ENCODE measurements at regions not wholly inside any gene's neighbourhood (a gene's known extent, or its start where the extent isn't known, plus 50 kb on each side); places are given as distances from the start of the nearest gene placed in this dataset.

DNA sequence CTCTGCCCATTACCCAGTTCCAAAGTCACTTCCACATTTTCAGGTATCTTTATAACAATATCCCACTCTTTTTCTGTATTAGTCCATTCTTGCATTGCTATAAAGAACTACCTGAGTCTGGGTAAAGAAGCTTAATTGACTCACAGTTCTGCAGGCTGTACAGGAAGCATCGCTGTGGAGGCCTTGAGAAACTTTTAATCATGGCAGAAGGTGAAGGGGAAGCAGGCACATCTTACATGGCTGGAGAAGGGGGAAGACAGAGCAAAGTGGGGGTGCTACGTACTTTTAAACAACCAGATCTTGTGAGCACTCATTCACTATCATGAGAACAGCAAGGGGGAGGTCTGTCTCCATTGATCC is 85.4 kb upstream of the MAP4K3 start:
- no peak overlapping the region for H3K4me3 Mint-ChIP-seq
- H3K4me1 Mint-ChIP-seq: no peaks in the 10 kb centered on the region
- peaks cover 13% of the 10 kb centered on the region for H3K36me3 Mint-ChIP-seq
- peaks cover 3% of the 10 kb centered on the region for H3K9me3 Mint-ChIP-seq
- DNase-seq: no peak
- H3K27me3 Mint-ChIP-seq: no peaks in the 10 kb centered on the region
- H3K27ac Mint-ChIP-seq: no peak overlapping the region

DNA sequence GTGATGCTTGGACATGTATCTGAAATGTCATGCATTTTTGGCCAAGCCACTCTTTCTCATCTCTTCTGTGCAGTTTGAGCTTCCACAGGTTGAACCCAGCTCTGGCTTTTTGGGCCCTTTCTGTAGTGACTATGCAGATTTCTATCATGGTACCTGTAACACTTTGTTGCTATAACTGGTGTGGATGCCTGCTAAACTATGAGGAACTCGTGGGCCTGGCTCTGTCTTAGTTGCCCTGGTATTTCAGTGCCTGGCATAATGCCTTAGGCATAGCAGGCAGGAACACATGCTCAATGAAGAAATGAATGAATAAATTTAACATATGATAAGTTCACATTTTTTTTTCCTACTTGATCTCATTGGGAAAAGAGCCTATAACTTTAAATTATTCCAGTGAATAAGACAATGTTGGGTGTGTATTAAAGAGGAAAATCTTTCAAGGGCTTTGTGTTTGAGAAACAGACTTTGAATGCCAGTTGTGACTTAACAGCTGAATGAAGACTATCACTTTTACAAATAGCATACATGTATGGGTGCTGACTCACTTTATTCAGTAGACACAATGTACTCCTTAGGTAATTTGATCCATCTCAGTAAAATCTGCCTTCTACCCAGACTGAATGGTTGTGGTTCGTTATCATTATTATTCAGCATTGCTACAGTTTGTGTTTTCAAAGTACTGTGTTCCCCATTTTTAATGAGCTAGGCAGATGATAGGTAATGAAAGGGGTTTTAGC is 86.4 kb upstream of the MAP4K3 start:
- Mint-ChIP-seq H3K36me3 (peaks cover 13% of the 10 kb centered on the region), H3K4me1 (no peaks in the 10 kb centered on the region), H3K9me3 (peaks cover 3% of the 10 kb centered on the region), H3K27ac (no peak overlapping the region), H3K4me3 (no peak overlapping the region), H3K27me3 (no peaks in the 10 kb centered on the region)
- no peak for DNase-seq

DNA sequence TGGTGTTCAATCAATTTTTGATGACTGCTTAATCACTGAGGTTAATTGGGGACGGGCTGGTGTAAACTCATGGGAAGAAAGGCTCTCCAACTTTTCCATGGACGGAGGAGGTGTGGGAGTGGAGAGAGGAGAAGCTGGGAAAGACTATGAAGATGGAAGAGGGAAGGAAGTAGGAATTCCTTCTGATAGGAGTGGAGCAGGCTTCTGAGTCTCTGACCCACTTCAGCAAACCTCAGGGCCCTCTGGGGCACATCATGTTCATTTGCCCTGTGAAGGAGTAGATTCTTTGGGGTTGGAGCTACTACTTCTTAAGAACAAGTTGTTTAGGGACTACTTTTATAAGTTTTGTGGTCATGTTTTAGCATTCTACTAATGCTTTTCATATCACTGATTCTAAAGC is 87.0 kb upstream of the MAP4K3 start:
- H3K4me1 Mint-ChIP-seq: no peaks in the 10 kb centered on the region

DNA sequence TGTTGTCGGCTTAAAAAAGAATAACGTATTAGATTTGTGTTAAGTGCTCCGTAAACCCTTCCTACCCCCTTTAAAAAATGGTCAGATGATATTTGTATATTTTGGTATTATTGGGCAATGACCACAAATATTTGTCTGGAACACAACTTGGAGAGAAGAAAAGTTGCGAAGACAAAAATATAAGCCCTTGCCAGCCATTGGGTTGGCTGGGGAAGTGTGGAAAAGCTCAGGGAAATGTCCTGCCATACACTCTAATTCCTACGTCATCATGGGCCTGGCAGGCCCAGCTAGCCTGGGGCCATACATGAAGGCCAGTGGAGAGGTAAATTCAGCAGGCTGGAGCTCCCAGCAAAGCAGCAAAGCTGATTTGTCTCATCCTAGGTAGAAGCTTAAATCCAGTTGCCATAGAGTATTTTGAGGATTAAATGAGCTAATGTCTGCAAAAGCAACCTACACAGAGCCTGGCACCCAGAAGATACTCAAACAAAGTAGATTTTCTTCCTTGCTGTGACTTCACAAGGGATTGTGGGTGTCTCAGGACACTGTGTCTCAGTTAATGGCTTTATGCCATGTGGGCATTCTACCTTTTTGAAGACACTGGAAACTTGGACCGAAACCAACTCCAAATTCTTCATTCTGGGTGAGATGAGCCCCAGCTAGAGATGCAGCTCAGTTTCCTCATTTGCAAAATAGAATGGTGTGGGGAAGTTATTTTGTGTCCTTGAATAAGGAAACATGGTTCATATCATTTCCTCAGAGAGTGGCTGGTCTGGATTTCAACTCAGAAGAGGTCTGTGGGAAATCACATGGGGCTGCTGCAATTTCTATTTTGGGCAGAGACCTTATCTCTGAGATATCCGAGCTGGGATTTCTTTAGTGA is 87.9 kb upstream of the MAP4K3 start:
- no peaks in the 10 kb centered on the region for H3K4me1 Mint-ChIP-seq
- no peak overlapping the region for H3K27ac Mint-ChIP-seq
- H3K4me3 Mint-ChIP-seq: no peak overlapping the region
- peaks cover 11% of the 10 kb centered on the region for H3K36me3 Mint-ChIP-seq
- H3K9me3 Mint-ChIP-seq: peaks cover 3% of the 10 kb centered on the region
- no peaks in the 10 kb centered on the region for H3K27me3 Mint-ChIP-seq
- no peak for DNase-seq

More for the DNA sequence above, 87.0 kb upstream of the MAP4K3 start:
- H3K27ac Mint-ChIP-seq: no peak overlapping the region
- no peaks in the 10 kb centered on the region for H3K27me3 Mint-ChIP-seq
- no peak for DNase-seq
- H3K9me3 Mint-ChIP-seq: peaks cover 3% of the 10 kb centered on the region
- H3K36me3 Mint-ChIP-seq: peaks cover 13% of the 10 kb centered on the region
- no peak overlapping the region for H3K4me3 Mint-ChIP-seq

DNA sequence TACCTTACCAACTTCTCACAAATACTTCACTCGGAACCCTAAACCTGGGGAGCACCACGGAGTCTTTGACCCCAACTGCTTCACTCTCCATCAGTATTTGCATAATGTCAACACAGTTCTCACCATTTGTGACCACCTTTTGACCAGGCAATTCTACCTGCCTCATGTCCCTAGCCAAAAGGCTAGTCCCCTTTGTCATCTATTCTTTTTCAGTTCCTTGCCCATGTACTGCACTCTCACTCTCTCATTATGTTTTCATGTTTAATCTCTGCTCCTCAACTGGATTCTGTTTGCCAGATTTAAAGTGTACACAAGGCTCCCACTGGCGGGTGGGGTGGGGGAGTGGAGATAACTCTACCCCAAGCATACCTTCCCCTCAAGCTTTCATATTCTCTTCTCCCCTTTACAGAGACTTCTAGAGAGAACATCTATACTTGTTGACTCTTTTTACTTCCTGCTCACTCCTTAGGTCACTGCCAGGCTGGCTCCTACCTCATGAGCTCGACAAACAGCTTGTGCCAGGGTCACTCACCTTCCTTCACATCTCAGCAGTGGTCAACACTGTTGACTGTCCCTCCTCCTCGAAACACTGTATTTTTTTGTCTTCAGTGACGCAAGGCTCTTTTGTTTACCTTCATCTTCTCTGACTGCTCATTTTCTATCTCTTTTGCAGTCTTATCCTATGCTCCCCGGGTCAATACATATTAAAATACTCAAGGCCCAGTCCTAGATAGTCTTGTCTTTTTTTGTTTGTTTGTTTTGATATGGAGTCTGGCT is 88.7 kb upstream of the MAP4K3 start:
- Mint-ChIP-seq H3K36me3 (peaks cover 11% of the 10 kb centered on the region), H3K27me3 (no peaks in the 10 kb centered on the region), H3K27ac (no peak overlapping the region), H3K9me3 (peaks cover 3% of the 10 kb centered on the region), H3K4me1 (no peaks in the 10 kb centered on the region), H3K4me3 (no peak overlapping the region)
- DNase-seq: no peak

DNA sequence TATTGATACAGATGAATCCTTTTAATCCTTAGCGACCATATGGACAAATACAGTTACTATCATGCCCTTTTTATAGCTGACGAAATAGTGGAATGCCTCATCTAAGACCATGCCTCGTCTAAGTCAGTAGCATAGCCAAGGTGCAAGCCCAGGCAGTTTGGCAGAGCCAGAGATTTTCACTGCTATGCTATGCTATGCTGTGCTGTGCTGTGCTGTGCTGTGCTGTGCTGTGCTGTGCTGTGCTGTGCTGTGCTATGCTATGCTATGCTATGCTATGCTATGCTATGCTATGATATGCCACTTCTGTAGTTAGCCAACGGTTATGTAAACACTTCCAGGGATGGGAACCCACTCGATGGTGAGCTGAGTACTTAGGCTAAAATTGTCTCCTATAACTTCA is 91.6 kb upstream of the MAP4K3 start:
- Mint-ChIP-seq H3K36me3 (no peaks in the 10 kb centered on the region), H3K9me3 (no peaks in the 10 kb centered on the region), H3K4me3 (no peak overlapping the region), H3K27ac (no peak overlapping the region), H3K27me3 (no peaks in the 10 kb centered on the region), H3K4me1 (no peaks in the 10 kb centered on the region)
- no peak for DNase-seq

DNA sequence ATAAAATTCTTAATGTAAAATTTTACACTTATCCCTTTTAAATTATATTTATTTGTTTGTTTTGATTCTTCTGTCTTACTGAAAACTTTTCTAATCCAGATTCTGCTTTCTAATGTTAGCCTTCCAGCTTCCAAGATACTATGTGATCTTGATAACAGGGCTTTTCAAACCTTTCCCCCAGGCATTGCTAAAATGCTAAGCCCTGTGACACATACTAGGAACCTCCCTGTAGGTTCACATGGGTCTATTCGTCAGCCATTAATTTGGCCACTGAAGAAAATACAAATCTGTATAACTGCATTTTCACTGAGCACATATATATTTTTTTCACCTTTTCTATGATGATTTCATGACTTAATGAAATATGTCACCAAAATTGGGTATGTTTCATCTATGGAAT is 92.8 kb upstream of the MAP4K3 start:
- no peaks in the 10 kb centered on the region for H3K9me3 Mint-ChIP-seq
- H3K36me3 Mint-ChIP-seq: no peaks in the 10 kb centered on the region
- no peaks in the 10 kb centered on the region for H3K4me1 Mint-ChIP-seq
- no peaks in the 10 kb centered on the region for H3K27me3 Mint-ChIP-seq
- H3K27ac Mint-ChIP-seq: no peak overlapping the region
- no peak for DNase-seq
- H3K4me3 Mint-ChIP-seq: no peak overlapping the region

DNA sequence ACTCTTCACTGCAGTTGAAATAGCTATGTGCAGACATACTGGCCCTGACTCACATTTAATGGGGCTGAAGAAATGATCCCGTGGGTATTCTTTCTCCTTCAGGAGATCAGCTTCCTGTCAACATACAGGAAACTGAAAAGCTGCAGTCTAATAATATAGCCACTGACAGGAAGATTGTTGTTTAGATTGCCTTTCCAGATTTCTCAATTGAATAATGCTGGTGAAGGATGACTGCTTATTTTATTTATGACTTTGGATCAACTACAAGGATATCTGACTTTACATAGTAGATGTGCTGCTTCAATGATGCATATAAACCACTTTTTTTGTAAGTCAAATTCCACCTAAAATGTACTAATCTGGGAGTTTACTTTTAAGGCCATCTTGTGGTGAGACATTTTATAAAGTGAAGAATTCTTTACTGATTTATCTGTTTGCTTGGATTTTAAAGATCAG is 93.4 kb upstream of the MAP4K3 start:
- no peaks in the 10 kb centered on the region for H3K36me3 Mint-ChIP-seq

DNA sequence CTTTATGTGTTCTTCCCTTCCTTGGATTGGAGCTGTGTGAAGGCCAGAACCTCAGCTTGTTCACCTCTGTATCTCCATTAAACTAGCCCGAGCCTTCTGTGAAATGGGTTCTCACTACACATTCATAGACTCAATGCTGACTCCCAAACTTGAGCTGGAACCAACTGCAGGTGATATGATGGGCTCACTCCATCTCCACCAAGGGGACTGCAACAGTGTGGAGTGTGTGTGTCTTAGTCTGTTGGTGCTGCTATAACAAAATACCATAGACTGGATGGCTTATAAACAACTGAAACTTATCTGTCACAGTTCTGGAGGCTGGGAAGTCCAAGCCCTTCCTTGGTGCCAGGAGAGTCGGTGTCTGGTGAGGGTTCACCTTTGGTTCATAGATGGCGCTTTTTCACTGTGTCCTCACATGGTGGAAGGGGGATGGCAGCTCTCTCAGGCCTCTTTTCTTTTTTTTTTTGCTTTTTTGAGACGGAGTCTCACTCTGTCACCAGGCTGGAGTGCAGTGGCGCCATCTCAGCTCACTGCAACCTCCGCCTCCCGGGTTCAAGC is 94.2 kb upstream of the MAP4K3 start:
- no peak for DNase-seq
- Mint-ChIP-seq H3K9me3 (no peaks in the 10 kb centered on the region), H3K27ac (no peak overlapping the region), H3K27me3 (no peaks in the 10 kb centered on the region), H3K4me1 (no peaks in the 10 kb centered on the region), H3K4me3 (no peak overlapping the region), H3K36me3 (no peaks in the 10 kb centered on the region)

More for the DNA sequence above, 93.4 kb upstream of the MAP4K3 start:
- no peak overlapping the region for H3K4me3 Mint-ChIP-seq
- no peak for DNase-seq
- no peak overlapping the region for H3K27ac Mint-ChIP-seq
- H3K27me3 Mint-ChIP-seq: no peaks in the 10 kb centered on the region
- H3K4me1 Mint-ChIP-seq: no peaks in the 10 kb centered on the region
- H3K9me3 Mint-ChIP-seq: no peaks in the 10 kb centered on the region

DNA sequence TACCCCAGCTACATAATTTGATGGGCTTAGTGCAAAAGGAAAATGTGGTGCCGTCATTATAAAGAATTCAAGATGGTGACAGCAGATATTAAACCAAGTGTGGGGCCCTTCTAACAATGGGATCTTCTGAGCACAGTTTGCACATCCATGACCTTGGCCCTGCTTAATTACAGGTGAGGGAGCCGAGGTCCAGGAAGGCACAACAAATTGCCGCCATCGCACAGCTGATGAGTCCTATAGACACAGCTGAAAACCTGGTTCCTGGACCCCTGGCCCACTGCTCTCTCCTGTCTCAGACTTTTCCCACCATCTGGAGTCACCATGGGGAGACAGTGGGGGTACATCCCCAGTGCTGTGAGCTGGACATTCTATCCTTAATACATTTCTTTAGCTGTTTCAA is 95.8 kb upstream of the MAP4K3 start:
- Mint-ChIP-seq H3K27ac (no peak overlapping the region), H3K4me3 (no peak overlapping the region), H3K4me1 (peaks cover 8% of the 10 kb centered on the region), H3K36me3 (no peaks in the 10 kb centered on the region), H3K9me3 (no peaks in the 10 kb centered on the region), H3K27me3 (no peaks in the 10 kb centered on the region)
- DNase-seq: no peak

DNA sequence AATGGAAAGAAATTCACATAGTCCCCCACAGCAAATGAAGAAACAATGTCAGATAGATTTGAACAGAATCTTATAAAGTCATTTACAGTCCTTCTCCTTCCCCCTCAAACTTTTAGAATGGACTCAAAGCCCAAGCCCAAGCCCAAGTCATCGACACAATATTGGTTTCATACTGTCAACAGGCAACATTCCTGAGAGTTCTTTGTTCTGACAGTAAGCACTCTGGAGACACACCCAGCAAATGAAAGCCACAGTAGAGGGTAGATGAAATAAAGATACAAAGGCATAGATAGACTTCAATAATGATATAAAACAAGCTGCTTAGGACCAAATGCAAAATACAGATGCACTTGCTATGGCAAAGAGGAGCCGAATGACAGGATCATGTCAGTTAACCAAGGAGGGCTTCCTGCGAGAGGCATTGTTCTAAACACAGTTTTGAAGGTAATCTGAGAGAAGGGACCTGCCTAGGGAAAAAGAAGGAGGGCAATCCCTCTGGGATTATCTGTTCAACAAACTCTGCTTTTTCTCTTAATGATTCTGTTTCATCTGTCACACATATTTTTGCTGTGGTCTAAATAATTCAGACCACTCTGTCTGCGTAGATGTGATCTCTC is 97.1 kb upstream of the MAP4K3 start:
- Mint-ChIP-seq H3K27me3 (no peaks in the 10 kb centered on the region), H3K4me1 (peaks cover 8% of the 10 kb centered on the region), H3K4me3 (no peak overlapping the region), H3K36me3 (no peaks in the 10 kb centered on the region), H3K27ac (no peak overlapping the region), H3K9me3 (no peaks in the 10 kb centered on the region)
- DNase-seq: no peak

DNA sequence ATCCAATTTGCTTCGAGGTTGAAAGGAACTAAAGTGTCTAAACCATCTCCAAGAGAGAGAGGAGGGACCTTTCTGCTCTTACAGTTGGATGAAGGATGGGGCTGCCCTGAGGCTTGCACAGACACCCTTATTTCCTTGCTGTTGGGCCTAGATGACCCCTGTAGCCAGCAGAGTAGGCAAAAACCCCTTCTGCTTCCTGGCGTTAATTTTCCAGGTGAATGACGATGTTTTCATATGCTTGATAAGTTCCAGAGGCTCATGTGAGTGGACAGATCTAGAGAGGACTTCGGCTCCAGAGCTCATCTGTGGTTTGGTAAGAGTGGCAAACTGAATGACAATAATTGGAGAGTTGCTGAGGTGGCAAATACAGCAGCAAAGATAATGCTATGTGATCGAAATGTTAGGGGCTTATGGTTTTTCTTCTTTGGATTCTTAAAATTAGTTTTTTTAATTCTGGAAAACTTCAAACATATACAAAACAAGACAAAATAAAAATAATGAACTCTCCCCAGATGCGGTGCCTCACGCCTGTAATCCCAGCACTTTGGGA is 98.6 kb upstream of the MAP4K3 start:
- Mint-ChIP-seq H3K4me3 (no peak overlapping the region), H3K27ac (no peak overlapping the region), H3K4me1 (peaks cover 11% of the 10 kb centered on the region), H3K27me3 (no peaks in the 10 kb centered on the region), H3K36me3 (no peaks in the 10 kb centered on the region), H3K9me3 (no peaks in the 10 kb centered on the region)
- no peak for DNase-seq

DNA sequence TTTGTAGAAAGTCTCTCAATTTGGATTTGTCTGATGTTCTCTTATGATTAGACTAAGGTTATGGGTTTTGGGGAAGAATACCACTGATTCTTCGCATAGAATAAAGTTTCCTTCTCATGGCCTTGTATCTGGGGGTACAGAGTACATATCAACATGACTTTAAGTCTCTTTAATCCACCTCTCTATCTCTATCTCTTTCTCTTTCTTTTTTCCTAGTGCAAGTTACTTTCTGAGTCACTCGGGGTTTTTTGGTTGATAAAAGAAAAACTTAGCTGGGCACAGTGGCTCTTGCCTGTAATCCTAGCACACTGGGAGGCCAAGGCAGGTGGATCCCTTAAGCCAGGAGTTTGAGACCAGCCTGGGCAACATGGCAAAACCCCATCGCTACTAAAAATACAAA is 100.1 kb upstream of the MAP4K3 start:
- H3K27ac Mint-ChIP-seq: peak overlapping the region; percentile 60
- H3K4me3 Mint-ChIP-seq: no peak overlapping the region
- no peaks in the 10 kb centered on the region for H3K9me3 Mint-ChIP-seq
- H3K36me3 Mint-ChIP-seq: no peaks in the 10 kb centered on the region
- no peak for DNase-seq
- peaks cover 16% of the 10 kb centered on the region for H3K4me1 Mint-ChIP-seq
- no peaks in the 10 kb centered on the region for H3K27me3 Mint-ChIP-seq

DNA sequence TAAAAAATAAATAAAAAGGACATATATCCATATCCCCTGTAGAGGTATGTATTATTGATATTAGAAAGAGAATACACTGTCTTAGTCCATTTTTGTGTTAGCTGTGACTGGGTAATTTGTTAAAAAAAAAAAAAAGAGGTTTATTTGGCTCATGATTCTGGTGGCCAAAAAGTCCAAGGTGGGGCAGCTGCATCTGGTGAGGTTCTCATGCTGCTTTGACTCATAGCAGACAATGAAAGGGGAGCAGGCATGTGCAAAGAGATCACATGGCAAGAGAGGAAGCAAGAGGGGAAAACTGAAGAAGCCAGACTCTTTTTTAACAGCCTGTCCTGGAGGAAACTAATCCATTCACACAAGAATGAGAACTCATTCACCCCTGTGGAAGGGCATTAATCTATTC is 101.6 kb upstream of the MAP4K3 start:
- Mint-ChIP-seq H3K4me1 (peaks cover 16% of the 10 kb centered on the region), H3K27me3 (no peaks in the 10 kb centered on the region), H3K27ac (no peak overlapping the region), H3K36me3 (no peaks in the 10 kb centered on the region), H3K9me3 (no peaks in the 10 kb centered on the region), H3K4me3 (no peak overlapping the region)
- no peak for DNase-seq

Measured in activated naive CD8-positive, alpha-beta T cell treated with anti-CD3 and anti-CD28 coated beads for 36 hours (primary cell).